ENCODE measurements at regions not wholly inside any gene's neighbourhood (a gene's known extent, or its start where the extent isn't known, plus 50 kb on each side); places are given as distances from the start of the nearest gene placed in this dataset.

- H3K36me3 Mint-ChIP-seq (ENCODE audit: low read depth), result no peaks in the 10 kb centered on the region
- no peak overlapping the region for H3K4me3 Mint-ChIP-seq
- peaks cover 3% of the 10 kb centered on the region for H3K9me3 Mint-ChIP-seq
- no peaks in the 10 kb centered on the region for H3K27me3 Mint-ChIP-seq
- no peak overlapping the region for H3K27ac Mint-ChIP-seq
- no peak for DNase-seq
- H3K4me1 Mint-ChIP-seq (ENCODE audit: low read depth), result no peaks in the 10 kb centered on the region
Measured at GRCh38 chr20:39785252-39785917, 823.2 kb downstream of the DHX35 start.

GRCh38 chr20:39784693-39785092 is 822.5 kb downstream of the DHX35 start:
- Mint-ChIP-seq H3K4me3 (no peak overlapping the region), H3K27ac (no peak overlapping the region), H3K9me3 (peaks cover 4% of the 10 kb centered on the region), H3K4me1 (ENCODE audit: low read depth) (no peaks in the 10 kb centered on the region), H3K36me3 (ENCODE audit: low read depth) (no peaks in the 10 kb centered on the region), H3K27me3 (no peaks in the 10 kb centered on the region)
- no peak for DNase-seq

DNA sequence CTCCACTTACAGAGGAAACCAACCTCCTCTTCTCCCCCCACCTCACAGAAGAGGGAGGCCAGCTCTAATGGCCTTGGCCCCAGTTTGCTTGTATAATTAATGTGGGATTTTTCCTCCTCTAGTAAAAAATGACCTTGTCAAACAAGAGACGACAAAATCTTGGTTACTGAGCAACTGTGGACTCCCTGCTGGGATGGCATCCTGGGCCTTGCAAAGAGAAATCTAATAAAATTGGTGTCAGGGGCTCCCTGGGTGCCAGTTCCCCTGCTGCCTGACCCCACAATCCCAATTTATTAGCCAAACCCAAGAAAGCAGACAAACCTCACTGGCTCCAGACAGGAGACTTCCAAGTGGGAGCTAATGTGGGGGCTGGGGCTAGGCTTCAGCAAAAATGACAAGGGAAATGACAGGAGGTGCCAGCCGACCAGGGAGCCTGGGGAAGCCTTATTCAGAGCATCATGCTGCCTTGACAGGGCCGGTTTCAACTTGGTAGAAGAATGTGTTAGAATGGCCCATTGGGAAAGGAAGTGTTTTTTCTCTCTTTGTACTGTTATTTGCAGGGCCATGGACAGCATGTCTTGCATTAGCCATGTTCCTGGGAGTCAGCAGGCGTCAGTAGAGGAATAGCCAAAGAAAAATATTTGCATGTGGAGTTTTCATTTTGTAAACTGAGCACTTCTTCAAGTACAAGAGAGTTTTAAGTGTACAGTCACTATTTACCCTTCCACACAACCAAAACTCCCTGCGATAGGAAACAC is 816.9 kb downstream of the DHX35 start:
- H3K4me3 Mint-ChIP-seq, result no peak overlapping the region
- H3K9me3 Mint-ChIP-seq, result peaks cover 9% of the 10 kb centered on the region
- H3K27ac Mint-ChIP-seq, result no peak overlapping the region
- H3K27me3 Mint-ChIP-seq, result no peaks in the 10 kb centered on the region
- no peak for DNase-seq
- H3K36me3 Mint-ChIP-seq (ENCODE audit: low read depth), result no peaks in the 10 kb centered on the region
- no peaks in the 10 kb centered on the region for H3K4me1 Mint-ChIP-seq (ENCODE audit: low read depth)

GRCh38 chr20:39778431-39778830 is 816.3 kb downstream of the DHX35 start:
- Mint-ChIP-seq H3K27ac (no peak overlapping the region), H3K9me3 (peaks cover 8% of the 10 kb centered on the region), H3K4me1 (ENCODE audit: low read depth) (no peaks in the 10 kb centered on the region), H3K27me3 (no peaks in the 10 kb centered on the region), H3K36me3 (ENCODE audit: low read depth) (no peaks in the 10 kb centered on the region), H3K4me3 (no peak overlapping the region)
- no peak for DNase-seq

GRCh38 chr20:39777610-39778009 is 815.5 kb downstream of the DHX35 start:
- no peak overlapping the region for H3K4me3 Mint-ChIP-seq
- DNase-seq, result no peak
- no peak overlapping the region for H3K27ac Mint-ChIP-seq
- H3K36me3 Mint-ChIP-seq (ENCODE audit: low read depth), result no peaks in the 10 kb centered on the region
- no peaks in the 10 kb centered on the region for H3K4me1 Mint-ChIP-seq (ENCODE audit: low read depth)
- peaks cover 6% of the 10 kb centered on the region for H3K9me3 Mint-ChIP-seq
- no peaks in the 10 kb centered on the region for H3K27me3 Mint-ChIP-seq

DNA sequence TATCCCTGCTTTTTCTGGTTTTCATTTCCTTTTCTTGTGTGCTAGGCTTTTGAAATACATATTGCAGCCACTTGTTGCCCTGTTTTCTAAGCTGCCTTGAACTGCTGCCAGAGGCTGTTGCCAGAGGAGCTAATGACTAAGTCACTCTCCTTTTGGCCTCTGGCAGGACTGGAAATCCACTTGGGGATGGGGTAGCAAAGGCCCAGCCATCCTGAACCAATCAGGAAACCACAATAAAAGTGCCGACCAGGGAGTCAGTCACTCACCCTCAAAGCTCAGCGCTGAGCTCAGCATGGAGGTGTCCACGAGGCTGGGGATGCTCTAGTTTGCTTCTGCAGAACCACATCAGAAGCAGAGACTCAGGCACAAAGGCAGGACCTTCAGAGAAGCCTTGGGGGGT is 813.0 kb downstream of the DHX35 start:
- H3K9me3 Mint-ChIP-seq, result peaks cover 11% of the 10 kb centered on the region
- H3K4me3 Mint-ChIP-seq, result no peak overlapping the region
- H3K27me3 Mint-ChIP-seq, result no peaks in the 10 kb centered on the region
- DNase-seq, result no peak
- no peak overlapping the region for H3K27ac Mint-ChIP-seq
- H3K4me1 Mint-ChIP-seq (ENCODE audit: low read depth), result no peaks in the 10 kb centered on the region
- no peaks in the 10 kb centered on the region for H3K36me3 Mint-ChIP-seq (ENCODE audit: low read depth)

DNA sequence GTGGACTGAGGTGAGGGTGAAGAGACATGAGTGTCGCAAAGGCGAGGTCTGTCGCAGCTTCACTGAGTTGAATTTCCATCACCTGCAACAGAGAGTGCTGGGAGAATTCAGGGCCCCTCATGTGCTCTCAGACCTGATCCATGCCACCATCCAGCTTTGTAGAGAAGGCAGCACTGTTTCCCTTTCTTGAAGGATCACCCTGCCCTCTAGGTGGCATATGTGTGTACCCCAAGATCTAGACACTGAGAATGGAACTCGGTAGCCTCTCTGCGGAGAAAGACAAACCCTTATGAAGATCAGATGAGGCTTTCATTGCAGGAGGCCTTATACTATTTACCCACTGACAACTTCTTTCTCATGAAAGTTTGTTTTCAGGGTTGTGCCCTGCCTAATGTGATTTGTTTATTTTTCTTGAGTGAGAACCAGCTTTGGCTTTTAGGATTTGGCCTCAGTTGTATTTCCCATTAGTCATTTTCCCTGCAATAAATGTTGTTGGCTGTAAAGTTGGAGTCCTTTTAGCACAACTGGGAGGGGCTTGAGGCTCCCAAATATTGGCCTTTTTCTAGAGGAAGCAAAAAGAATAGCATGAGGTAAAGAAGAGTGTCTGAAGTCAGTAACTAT is 811.3 kb downstream of the DHX35 start:
- no peaks in the 10 kb centered on the region for H3K27me3 Mint-ChIP-seq
- peaks cover 7% of the 10 kb centered on the region for H3K9me3 Mint-ChIP-seq
- H3K36me3 Mint-ChIP-seq (ENCODE audit: low read depth), result no peaks in the 10 kb centered on the region
- no peak overlapping the region for H3K4me3 Mint-ChIP-seq
- no peak overlapping the region for H3K27ac Mint-ChIP-seq
- DNase-seq, result no peak
- no peaks in the 10 kb centered on the region for H3K4me1 Mint-ChIP-seq (ENCODE audit: low read depth)

DNA sequence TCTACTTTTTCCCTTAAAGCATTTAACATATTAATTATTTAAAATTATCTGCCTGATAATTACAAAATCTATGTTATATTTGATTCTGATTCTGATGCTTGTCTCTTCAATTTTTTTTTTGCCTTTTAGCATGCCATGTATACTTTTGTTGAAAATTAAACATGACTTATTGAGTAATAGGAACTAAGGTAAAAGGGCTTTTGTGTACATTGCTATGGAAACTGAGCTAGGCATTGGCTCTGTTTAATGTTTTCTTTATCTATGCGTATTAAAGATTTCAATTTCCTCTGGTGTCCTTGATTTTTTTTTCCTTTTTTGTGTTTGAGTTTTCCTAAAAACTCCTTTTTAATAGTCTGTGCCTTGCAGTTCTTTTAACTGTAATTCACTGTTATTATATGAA is 805.2 kb downstream of the DHX35 start:
- no peak overlapping the region for H3K4me3 Mint-ChIP-seq
- peaks cover 8% of the 10 kb centered on the region for H3K9me3 Mint-ChIP-seq

DNA sequence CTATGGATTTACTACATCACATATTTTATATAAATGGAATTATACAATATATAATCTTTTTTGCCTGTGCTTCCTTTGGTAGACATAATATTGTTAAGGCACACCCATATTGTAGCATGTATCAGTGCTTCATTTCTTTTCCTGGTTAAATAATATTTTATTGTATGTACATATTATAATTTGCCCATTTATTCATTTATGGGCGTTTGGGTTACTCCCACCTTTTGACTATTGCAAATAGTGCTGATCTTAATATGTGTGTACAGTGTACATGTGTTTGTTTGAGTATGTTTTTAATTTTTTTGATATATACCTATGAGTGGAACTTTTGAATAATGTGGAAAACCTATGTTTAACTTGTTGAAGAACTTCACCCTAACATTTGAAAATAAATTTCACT is 804.2 kb downstream of the DHX35 start:
- no peak overlapping the region for H3K4me3 Mint-ChIP-seq
- no peaks in the 10 kb centered on the region for H3K4me1 Mint-ChIP-seq (ENCODE audit: low read depth)
- no peak for DNase-seq
- H3K36me3 Mint-ChIP-seq (ENCODE audit: low read depth), result no peaks in the 10 kb centered on the region
- H3K27ac Mint-ChIP-seq, result no peak overlapping the region
- no peaks in the 10 kb centered on the region for H3K27me3 Mint-ChIP-seq
- H3K9me3 Mint-ChIP-seq, result peaks cover 8% of the 10 kb centered on the region

More for the DNA sequence above, 805.2 kb downstream of the DHX35 start:
- H3K4me1 Mint-ChIP-seq (ENCODE audit: low read depth), result no peaks in the 10 kb centered on the region
- H3K27ac Mint-ChIP-seq, result no peak overlapping the region
- no peak for DNase-seq
- no peaks in the 10 kb centered on the region for H3K36me3 Mint-ChIP-seq (ENCODE audit: low read depth)
- H3K27me3 Mint-ChIP-seq, result no peaks in the 10 kb centered on the region

DNA sequence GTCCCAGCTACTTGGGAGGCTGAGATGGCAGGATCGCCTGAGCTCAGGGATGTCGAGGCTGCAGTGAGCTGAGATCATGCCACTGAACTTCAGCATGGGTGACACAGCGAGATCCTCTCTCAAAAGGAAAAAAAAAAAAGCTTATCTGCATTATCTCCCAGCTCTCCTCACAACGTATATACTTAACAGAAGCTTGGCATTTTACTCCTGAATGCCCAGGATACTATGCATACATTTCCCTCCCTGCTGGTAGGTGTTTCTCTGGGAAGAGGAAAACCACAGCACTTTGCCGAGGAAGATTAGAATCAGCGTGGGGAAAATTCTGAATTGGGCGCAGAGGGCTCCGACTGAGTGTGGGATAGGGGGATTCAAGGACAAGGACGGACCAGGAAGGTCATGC is 800.6 kb downstream of the DHX35 start:
- Mint-ChIP-seq H3K4me1 (ENCODE audit: low read depth) (no peaks in the 10 kb centered on the region), H3K27ac (no peak overlapping the region), H3K27me3 (no peaks in the 10 kb centered on the region), H3K4me3 (no peak overlapping the region), H3K9me3 (peaks cover 4% of the 10 kb centered on the region), H3K36me3 (ENCODE audit: low read depth) (no peaks in the 10 kb centered on the region)
- no peak for DNase-seq

- Mint-ChIP-seq H3K36me3 (ENCODE audit: low read depth) (no peaks in the 10 kb centered on the region), H3K27me3 (no peaks in the 10 kb centered on the region), H3K4me3 (no peak overlapping the region), H3K4me1 (ENCODE audit: low read depth) (no peaks in the 10 kb centered on the region), H3K9me3 (peaks cover 2% of the 10 kb centered on the region), H3K27ac (no peak overlapping the region)
- no peak for DNase-seq
Measured at GRCh38 chr20:39758876-39759275, 796.7 kb downstream of the DHX35 start.

GRCh38 chr20:39756828-39757227 is 794.7 kb downstream of the DHX35 start:
- no peaks in the 10 kb centered on the region for H3K4me1 Mint-ChIP-seq (ENCODE audit: low read depth)
- no peaks in the 10 kb centered on the region for H3K27me3 Mint-ChIP-seq
- no peak overlapping the region for H3K27ac Mint-ChIP-seq
- no peaks in the 10 kb centered on the region for H3K36me3 Mint-ChIP-seq (ENCODE audit: low read depth)
- DNase-seq, result no peak
- H3K4me3 Mint-ChIP-seq, result no peak overlapping the region
- no peaks in the 10 kb centered on the region for H3K9me3 Mint-ChIP-seq

- DNase-seq, result no peak
- no peak overlapping the region for H3K4me3 Mint-ChIP-seq
Measured at GRCh38 chr20:39756369-39756768, 794.2 kb downstream of the DHX35 start.

GRCh38 chr20:39752262-39752876 is 790.2 kb downstream of the DHX35 start:
- H3K4me1 Mint-ChIP-seq (ENCODE audit: low read depth), result no peaks in the 10 kb centered on the region
- no peak for DNase-seq
- H3K4me3 Mint-ChIP-seq, result no peak overlapping the region
- no peak overlapping the region for H3K27ac Mint-ChIP-seq
- peaks cover 18% of the 10 kb centered on the region for H3K9me3 Mint-ChIP-seq
- H3K36me3 Mint-ChIP-seq (ENCODE audit: low read depth), result no peaks in the 10 kb centered on the region
- H3K27me3 Mint-ChIP-seq, result no peaks in the 10 kb centered on the region

More at GRCh38 chr20:39756369-39756768, 794.2 kb downstream of the DHX35 start:
- peaks cover 2% of the 10 kb centered on the region for H3K9me3 Mint-ChIP-seq
- no peaks in the 10 kb centered on the region for H3K4me1 Mint-ChIP-seq (ENCODE audit: low read depth)
- no peak overlapping the region for H3K27ac Mint-ChIP-seq
- no peaks in the 10 kb centered on the region for H3K36me3 Mint-ChIP-seq (ENCODE audit: low read depth)
- no peaks in the 10 kb centered on the region for H3K27me3 Mint-ChIP-seq
